ENCODE measurements at regions not wholly inside any gene's neighbourhood (a gene's known extent, or its start where the extent isn't known, plus 50 kb on each side); places are given as distances from the start of the nearest gene placed in this dataset.

GRCh38 chr2:52879561-52879960 is 888.0 kb upstream of the CHAC2 start:
- TF ChIP-seq CTCF (conservative IDR thresholded peaks at IDR 0.05): no peak
- TF ChIP-seq EZH2 (IDR thresholded peaks at IDR 0.05; ENCODE audit: low read depth): no peak

All from PC-9 (cell line).